Kidney epithelial cell (primary cell): ENCODE measurements at regions not wholly inside any gene's neighbourhood (a gene's known extent, or its start where the extent isn't known, plus 50 kb on each side); places are given as distances from the start of the nearest gene placed in this dataset.
"Not testable (repeated sequence)": the region's sequence is repeated elsewhere in the genome, so short reads cannot be mapped to it uniquely, and the experiment has no call there.

ENCODE experiments used
- DNase-seq: peaks from one replicate; pipeline ENCODE4 v3.0.0-alpha.2; 2010; ENCODE audit warnings: low read depth
- H3K27me3 ChIP-seq: 2 replicates; pipeline ENCODE4 v1.6.0; 2011; ENCODE audit warnings: low read length; ENCODE audit not compliant: control insufficient read depth, insufficient read depth
- H3K36me3 ChIP-seq: 2 replicates; pipeline ENCODE4 v1.5.1; 2011; ENCODE audit warnings: low read length; ENCODE audit not compliant: control insufficient read depth, insufficient read depth
- H3K4me3 ChIP-seq: 2 replicates; pipeline ENCODE4 v1.5.1; 2011; ENCODE audit warnings: low read depth, mild to moderate bottlenecking, control low read depth, low read length
- TF ChIP-seq, protein P1 (sequence below): IDR thresholded peaks from 2 replicates; pipeline ENCODE4 v1.5.1; 2011; ENCODE audit warnings: mild to moderate bottlenecking, moderate library complexity, low read length, control low read depth, inconsistent platforms; ENCODE audit not compliant: insufficient read depth, poor library complexity, severe bottlenecking

DNA sequence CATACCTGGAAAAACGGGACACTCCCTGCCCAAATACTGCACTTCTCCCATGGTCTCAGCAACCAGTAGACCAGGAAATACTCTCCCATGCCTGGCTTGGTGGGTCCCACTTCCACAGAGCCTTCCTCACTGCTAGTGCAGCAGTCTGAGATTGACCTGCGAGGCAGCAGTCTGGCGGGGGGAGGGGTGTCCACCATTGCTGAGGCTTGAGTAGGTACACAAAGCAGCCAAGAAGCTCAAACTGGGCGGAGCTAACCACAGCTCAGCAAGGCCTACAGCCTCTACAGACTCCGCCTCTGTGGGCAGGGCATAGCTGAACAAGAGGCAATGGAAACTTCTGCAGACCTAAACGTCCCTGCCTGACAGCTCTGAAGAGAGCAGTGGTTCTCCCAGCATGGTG lies 191.5 kb upstream of the FTMT start:
- DNase-seq, result no peak
- no peak overlapping the region for H3K4me3 ChIP-seq
- TF ChIP-seq, protein P1, sequence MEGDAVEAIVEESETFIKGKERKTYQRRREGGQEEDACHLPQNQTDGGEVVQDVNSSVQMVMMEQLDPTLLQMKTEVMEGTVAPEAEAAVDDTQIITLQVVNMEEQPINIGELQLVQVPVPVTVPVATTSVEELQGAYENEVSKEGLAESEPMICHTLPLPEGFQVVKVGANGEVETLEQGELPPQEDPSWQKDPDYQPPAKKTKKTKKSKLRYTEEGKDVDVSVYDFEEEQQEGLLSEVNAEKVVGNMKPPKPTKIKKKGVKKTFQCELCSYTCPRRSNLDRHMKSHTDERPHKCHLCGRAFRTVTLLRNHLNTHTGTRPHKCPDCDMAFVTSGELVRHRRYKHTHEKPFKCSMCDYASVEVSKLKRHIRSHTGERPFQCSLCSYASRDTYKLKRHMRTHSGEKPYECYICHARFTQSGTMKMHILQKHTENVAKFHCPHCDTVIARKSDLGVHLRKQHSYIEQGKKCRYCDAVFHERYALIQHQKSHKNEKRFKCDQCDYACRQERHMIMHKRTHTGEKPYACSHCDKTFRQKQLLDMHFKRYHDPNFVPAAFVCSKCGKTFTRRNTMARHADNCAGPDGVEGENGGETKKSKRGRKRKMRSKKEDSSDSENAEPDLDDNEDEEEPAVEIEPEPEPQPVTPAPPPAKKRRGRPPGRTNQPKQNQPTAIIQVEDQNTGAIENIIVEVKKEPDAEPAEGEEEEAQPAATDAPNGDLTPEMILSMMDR, result no peak
- H3K36me3 ChIP-seq, result no peaks in the 10 kb centered on the region
- no peaks in the 10 kb centered on the region for H3K27me3 ChIP-seq

DNA sequence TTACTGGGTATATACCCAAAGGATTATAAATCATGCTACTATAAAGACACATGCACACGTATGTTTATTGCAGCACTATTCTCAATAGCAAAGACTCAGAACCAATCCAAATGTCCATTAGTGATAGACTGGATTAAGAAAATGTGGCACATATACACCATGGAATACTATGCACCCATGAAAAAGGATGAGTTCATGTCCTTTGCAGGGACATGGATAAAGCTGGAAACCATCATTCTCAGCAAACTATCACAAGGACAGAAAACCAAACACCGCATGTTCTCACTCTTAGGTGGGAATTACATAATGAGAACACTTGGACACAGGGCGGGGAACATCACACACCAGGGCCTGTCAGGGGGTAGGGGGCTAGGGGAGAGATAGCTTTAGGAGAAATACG lies 186.1 kb upstream of the FTMT start:
- not testable (repeated sequence) for H3K4me3 ChIP-seq, H3K27me3 ChIP-seq, H3K36me3 ChIP-seq, DNase-seq

DNA sequence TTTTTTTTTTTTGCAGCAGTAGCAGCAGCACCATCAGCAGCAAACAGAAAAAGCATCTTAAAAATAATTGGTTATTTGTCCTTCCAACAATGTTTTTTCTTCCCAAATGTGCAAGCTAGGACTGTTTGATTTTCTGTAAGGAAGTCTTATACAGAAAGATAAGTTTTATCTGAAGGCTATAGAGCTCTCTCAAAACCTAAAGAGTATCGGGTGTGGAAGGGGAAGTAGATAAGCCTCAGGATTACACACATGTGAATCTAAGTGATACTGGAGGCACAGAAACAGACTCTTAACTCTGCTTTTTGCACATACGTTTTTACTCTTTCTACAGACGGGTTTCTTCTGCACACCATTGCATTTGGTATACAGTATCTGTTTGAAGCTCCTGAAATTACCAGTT lies 184.4 kb upstream of the FTMT start:
- Histone ChIP-seq H3K27me3 (no peaks in the 10 kb centered on the region), H3K4me3 (no peak overlapping the region), H3K36me3 (no peaks in the 10 kb centered on the region)
- no peak for DNase-seq
- TF ChIP-seq, protein P1, result no peak

DNA sequence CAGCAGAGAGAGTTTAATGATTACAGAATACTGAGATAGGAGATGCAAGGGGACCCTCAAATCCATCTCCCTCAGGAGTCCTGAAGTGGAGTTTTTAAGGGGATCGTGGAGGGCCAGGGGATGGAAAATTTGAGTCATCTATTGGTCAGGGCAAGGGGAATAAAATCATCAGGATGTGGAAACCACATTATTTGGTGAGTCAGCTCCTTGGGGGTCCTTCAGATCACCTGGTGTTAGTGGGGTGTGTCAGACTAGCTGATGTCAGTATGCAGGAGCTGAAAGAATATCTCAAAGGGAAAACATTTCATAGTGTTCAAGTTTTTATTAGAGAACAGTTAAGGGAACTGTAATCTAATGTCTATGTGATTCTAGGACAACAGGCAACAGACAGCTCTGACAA lies 183.0 kb upstream of the FTMT start:
- TF ChIP-seq, protein P1, result no peak
- Histone ChIP-seq H3K36me3 (no peaks in the 10 kb centered on the region), H3K4me3 (no peak overlapping the region), H3K27me3 (no peaks in the 10 kb centered on the region)
- peak; percentile 85 for DNase-seq

DNA sequence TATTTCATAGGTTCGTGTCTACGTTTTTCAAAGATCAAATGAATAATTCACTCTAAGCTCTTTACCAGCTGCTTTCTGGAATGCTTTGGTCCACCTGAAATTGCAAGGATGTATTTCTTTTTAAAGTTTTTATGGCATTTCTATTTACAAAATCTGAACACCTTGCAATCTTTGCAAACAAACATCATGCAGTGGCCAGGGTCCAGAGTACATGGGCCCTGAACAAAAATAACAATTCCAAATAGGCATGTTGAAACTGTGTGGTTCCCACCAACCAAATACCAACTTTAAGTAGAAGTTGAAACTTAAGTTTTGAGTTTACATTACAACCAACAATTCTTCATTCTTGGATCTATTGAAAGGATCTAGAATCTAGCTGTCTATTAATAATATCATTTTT lies 180.1 kb upstream of the FTMT start:
- Histone ChIP-seq H3K4me3 (no peak overlapping the region), H3K36me3 (no peaks in the 10 kb centered on the region), H3K27me3 (no peaks in the 10 kb centered on the region)
- no peak for DNase-seq
- TF ChIP-seq, protein P1, result no peak

DNA sequence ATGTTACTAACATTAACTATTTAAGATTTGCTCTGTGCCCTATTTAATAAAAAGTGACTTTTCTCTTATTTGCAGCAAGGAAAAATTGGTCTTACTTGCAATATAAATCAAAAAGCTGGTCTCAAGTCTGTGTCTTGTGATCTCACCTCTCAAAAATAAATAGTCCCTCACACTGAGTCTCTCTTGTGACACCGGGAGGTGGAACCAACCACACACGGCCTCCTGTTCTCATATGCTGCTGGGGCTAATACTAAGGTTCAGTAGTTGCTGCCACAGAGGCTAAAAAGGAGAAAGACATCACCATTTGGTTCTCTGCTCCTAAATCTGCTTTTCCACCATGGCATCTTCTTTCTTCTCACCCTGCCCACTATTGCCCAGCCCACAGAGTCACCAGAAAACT lies 175.8 kb upstream of the FTMT start:
- H3K4me3 ChIP-seq, result no peak overlapping the region
- no peaks in the 10 kb centered on the region for H3K36me3 ChIP-seq
- TF ChIP-seq, protein P1, result no peak
- DNase-seq, result no peak
- H3K27me3 ChIP-seq, result no peaks in the 10 kb centered on the region
